OCI-LY1 (cell line): ENCODE measurements at regions not wholly inside any gene's neighbourhood (a gene's known extent, or its start where the extent isn't known, plus 50 kb on each side); places are given as distances from the start of the nearest gene placed in this dataset.

Experiments
- H2AFZ ChIP-seq: fragments of 200-600 bp; sonication (generic), shearing (Covaris generic); 2 replicates; pipeline ENCODE4 v1.6.0; 2014; ENCODE audit warnings: antibody characterized with exemption, mild to moderate bottlenecking, low read length
- H3F3A ChIP-seq: fragments of 200-600 bp; sonication (generic), shearing (Covaris generic); 2 replicates; pipeline ENCODE4 v1.6.0; 2014; ENCODE audit warnings: mild to moderate bottlenecking, antibody characterized with exemption, low read length, moderate library complexity; ENCODE audit not compliant: insufficient read depth
- H3K27ac ChIP-seq: fragments of 200-600 bp; sonication (generic); 2 replicates; pipeline ENCODE4 v1.5.1; 2014; ENCODE audit warnings: low read length, mixed run types, mild to moderate bottlenecking, low read depth; ENCODE audit not compliant: poor library complexity, severe bottlenecking
- H3K27me3 ChIP-seq: fragments of 200-600 bp; sonication (generic); 2 replicates; pipeline ENCODE4 v1.6.0; 2014; ENCODE audit warnings: antibody characterized with exemption, mild to moderate bottlenecking, low read length, moderate library complexity; ENCODE audit not compliant: insufficient read depth
- H3K36me3 ChIP-seq: fragments of 200-600 bp; sonication (generic); 2 replicates; pipeline ENCODE4 v1.6.1; 2014; ENCODE audit warnings: mild to moderate bottlenecking, antibody characterized with exemption, low read length, moderate library complexity, mixed read lengths; ENCODE audit not compliant: insufficient read depth
- H3K4me1 ChIP-seq: fragments of 200-600 bp; sonication (generic); 2 replicates; pipeline ENCODE4 v1.5.1; 2014; ENCODE audit warnings: mild to moderate bottlenecking, low read length, moderate library complexity; ENCODE audit not compliant: insufficient read depth, severe bottlenecking
- H3K4me2 ChIP-seq: fragments of 200-600 bp; sonication (generic), shearing (Covaris generic); 2 replicates; pipeline ENCODE4 v1.6.1; 2014; ENCODE audit warnings: low read length
- H3K4me3 ChIP-seq: fragments of 200-600 bp; sonication (generic); 2 replicates; pipeline ENCODE4 v1.5.1; 2014; ENCODE audit warnings: low read length, low read depth, mild to moderate bottlenecking, mixed read lengths; ENCODE audit not compliant: poor library complexity, severe bottlenecking
- H3K79me2 ChIP-seq: fragments of 200-600 bp; shearing (Covaris generic); 2 replicates; pipeline ENCODE4 v1.6.1; 2016; ENCODE audit warnings: mixed run types, low read length, mixed read lengths; ENCODE audit not compliant: insufficient read depth
- H3K9ac ChIP-seq: fragments of 200-600 bp; sonication (generic), shearing (Covaris generic); 2 replicates; pipeline ENCODE4 v1.6.1; 2014; ENCODE audit warnings: mild to moderate bottlenecking, low read length, mixed read lengths
- H3K9me2 ChIP-seq: fragments of 200-600 bp; sonication (generic), shearing (Covaris generic); 2 replicates; pipeline ENCODE4 v1.6.1; 2014; ENCODE audit warnings: low read depth, mild to moderate bottlenecking, low read length, mixed read lengths
- H3K9me3 ChIP-seq: fragments of 200-600 bp; shearing (Covaris generic); 2 replicates; pipeline ENCODE4 v1.6.1; 2014; ENCODE audit warnings: low read length, mixed read lengths
- H4K20me1 ChIP-seq: fragments of 200-600 bp; sonication (generic), shearing (Covaris generic); 2 replicates; pipeline ENCODE4 v1.6.0; 2016; ENCODE audit warnings: mild to moderate bottlenecking, low read length; ENCODE audit not compliant: insufficient read depth
- EZH2 ChIP-seq: fragments of 200-600 bp; sonication (generic), shearing (Covaris generic); IDR thresholded peaks from 2 replicates; pipeline ENCODE4 v1.8.0; 2017; ENCODE audit warnings: borderline replicate concordance, mixed run types, mild to moderate bottlenecking, antibody characterized with exemption, low read length, moderate library complexity, mixed read lengths
- TF ChIP-seq, protein P1 (sequence below): fragments of 200-600 bp; sonication (generic), shearing (Covaris generic); IDR thresholded peaks from 2 replicates; pipeline ENCODE4 v1.5.1; 2017; ENCODE audit warnings: mild to moderate bottlenecking, antibody characterized with exemption, low read length, moderate library complexity, mixed read lengths

DNA sequence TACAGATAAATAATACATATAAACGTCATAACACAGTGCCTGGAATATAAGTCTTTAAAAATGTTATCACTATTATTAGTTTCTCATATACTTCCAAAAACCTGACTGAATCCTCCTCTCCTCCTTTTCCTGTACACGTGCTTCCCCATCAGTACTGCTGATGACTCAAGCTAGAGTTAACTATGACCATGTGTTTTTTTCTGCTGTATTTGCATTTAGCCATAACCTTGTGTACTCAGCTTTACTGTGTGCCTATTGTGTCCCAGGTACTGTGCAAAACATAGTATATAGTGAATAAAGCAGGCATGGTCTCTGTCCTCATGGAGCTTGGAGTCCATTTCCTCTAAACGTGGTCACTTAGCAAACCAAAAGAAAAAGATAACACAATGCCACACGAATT, 56.5 kb upstream of the ARHGAP32 start:
- Histone ChIP-seq H4K20me1 (no peaks in the 10 kb centered on the region), H3K9me2 (no peaks in the 10 kb centered on the region), H3K27me3 (no peaks in the 10 kb centered on the region), H3K27ac (no peak overlapping the region), H3K4me1 (no peaks in the 10 kb centered on the region), H3K36me3 (no peaks in the 10 kb centered on the region), H3F3A (no peaks in the 10 kb centered on the region), H3K4me3 (no peak overlapping the region), H3K4me2 (no peak overlapping the region), H2AFZ (no peak overlapping the region), H3K9me3 (no peaks in the 10 kb centered on the region), H3K79me2 (no peaks in the 10 kb centered on the region), H3K9ac (no peak overlapping the region)
- no peak for TF ChIP-seq EZH2
- TF ChIP-seq, protein P1, sequence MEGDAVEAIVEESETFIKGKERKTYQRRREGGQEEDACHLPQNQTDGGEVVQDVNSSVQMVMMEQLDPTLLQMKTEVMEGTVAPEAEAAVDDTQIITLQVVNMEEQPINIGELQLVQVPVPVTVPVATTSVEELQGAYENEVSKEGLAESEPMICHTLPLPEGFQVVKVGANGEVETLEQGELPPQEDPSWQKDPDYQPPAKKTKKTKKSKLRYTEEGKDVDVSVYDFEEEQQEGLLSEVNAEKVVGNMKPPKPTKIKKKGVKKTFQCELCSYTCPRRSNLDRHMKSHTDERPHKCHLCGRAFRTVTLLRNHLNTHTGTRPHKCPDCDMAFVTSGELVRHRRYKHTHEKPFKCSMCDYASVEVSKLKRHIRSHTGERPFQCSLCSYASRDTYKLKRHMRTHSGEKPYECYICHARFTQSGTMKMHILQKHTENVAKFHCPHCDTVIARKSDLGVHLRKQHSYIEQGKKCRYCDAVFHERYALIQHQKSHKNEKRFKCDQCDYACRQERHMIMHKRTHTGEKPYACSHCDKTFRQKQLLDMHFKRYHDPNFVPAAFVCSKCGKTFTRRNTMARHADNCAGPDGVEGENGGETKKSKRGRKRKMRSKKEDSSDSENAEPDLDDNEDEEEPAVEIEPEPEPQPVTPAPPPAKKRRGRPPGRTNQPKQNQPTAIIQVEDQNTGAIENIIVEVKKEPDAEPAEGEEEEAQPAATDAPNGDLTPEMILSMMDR, result no peak

DNA sequence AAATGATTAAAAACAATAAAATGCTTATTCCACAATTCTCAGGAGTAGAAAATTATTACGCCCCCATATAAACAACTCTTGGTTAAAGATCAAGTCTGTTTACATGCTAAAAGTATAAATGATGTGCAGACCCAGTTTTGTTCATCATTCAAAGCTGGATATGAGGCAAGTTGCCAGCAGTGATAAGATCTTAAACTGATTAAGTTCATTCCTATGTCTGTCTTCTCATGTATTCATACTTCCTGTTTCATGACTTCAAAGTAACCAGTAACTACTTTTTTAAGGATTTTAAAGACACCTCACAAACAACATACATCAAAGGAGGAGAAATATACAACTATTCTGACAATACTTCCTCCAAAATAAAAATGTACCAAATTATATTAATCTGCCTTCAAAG, 55.0 kb upstream of the ARHGAP32 start:
- no peak overlapping the region for H3K27ac ChIP-seq
- no peaks in the 10 kb centered on the region for H3K9me3 ChIP-seq
- no peak for TF ChIP-seq EZH2
- TF ChIP-seq, protein P1, result no peak
- H3K9ac ChIP-seq, result no peak overlapping the region
- H3K4me3 ChIP-seq, result no peak overlapping the region
- H3K4me1 ChIP-seq, result no peaks in the 10 kb centered on the region
- no peaks in the 10 kb centered on the region for H3K9me2 ChIP-seq
- H3K36me3 ChIP-seq, result no peaks in the 10 kb centered on the region
- no peaks in the 10 kb centered on the region for H4K20me1 ChIP-seq
- H2AFZ ChIP-seq, result no peak overlapping the region
- no peaks in the 10 kb centered on the region for H3K79me2 ChIP-seq
- H3K4me2 ChIP-seq, result no peak overlapping the region
- no peaks in the 10 kb centered on the region for H3F3A ChIP-seq
- H3K27me3 ChIP-seq, result no peaks in the 10 kb centered on the region

DNA sequence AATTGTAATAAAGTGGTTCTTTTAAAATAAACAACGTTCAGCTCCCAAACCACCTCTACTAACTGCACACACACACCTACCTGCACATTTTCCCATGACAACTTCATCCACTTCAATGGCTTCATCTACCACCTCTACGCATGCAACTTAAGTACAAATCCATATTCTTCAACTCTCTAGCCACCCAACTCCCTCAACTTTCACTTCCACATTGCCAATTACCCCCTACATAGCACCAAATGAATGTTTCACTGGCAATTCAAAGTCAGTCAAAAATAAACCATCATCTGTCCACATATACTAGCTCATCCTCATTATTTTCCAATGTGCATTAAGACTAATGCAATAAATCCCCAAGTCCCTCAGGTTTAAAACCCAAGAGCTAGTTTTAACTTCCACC, 50.7 kb upstream of the ARHGAP32 start:
- no peaks in the 10 kb centered on the region for H4K20me1 ChIP-seq
- H3F3A ChIP-seq, result no peaks in the 10 kb centered on the region
- no peaks in the 10 kb centered on the region for H3K9me3 ChIP-seq
- TF ChIP-seq, protein P1, result no peak
- no peak for TF ChIP-seq EZH2
- H3K4me3 ChIP-seq, result no peak overlapping the region
- no peaks in the 10 kb centered on the region for H3K9me2 ChIP-seq
- no peak overlapping the region for H3K4me2 ChIP-seq
- H3K36me3 ChIP-seq, result no peaks in the 10 kb centered on the region
- H3K27me3 ChIP-seq, result no peaks in the 10 kb centered on the region
- H3K4me1 ChIP-seq, result no peaks in the 10 kb centered on the region
- no peak overlapping the region for H2AFZ ChIP-seq
- H3K27ac ChIP-seq, result no peak overlapping the region
- no peak overlapping the region for H3K9ac ChIP-seq
- no peaks in the 10 kb centered on the region for H3K79me2 ChIP-seq
